HL-60 (cell line): ENCODE measurements at regions not wholly inside any gene's neighbourhood (a gene's known extent, or its start where the extent isn't known, plus 50 kb on each side); places are given as distances from the start of the nearest gene placed in this dataset.

ENCODE experiments used
- DNase-seq, 2 experiments: peaks; one replicate each; pipeline ENCODE4 v3.0.0-alpha.2; 2010 to 2020; ENCODE audit warnings: low read depth in 1 of 2, low spot score in 1 of 2
- H3K27ac ChIP-seq: fragments of 250-450 bp; sonication (Bioruptor Pico); replicated peaks from 2 replicates; pipeline ENCODE4 v1.5.1; 2020; ENCODE audit warnings: mild to moderate bottlenecking, moderate library complexity
- H3K27me3 ChIP-seq: fragments of 250-450 bp; sonication (Bioruptor Pico); 2 replicates; pipeline ENCODE4 v1.5.1; 2021; ENCODE audit warnings: mild to moderate bottlenecking, moderate library complexity; ENCODE audit not compliant: insufficient read depth, poor library complexity, severe bottlenecking
- H3K4me3 ChIP-seq: replicated peaks from 2 replicates; pipeline ENCODE4 v1.5.1; 2011; ENCODE audit warnings: mild to moderate bottlenecking, control low read depth, low read length; ENCODE audit not compliant: insufficient read depth
- CTCF ChIP-seq: IDR thresholded peaks from one replicate; pipeline ENCODE4 v1.5.1; 2011; ENCODE audit warnings: low read length, control low read depth, inconsistent platforms; ENCODE audit not compliant: insufficient read depth
- GABPA ChIP-seq: IDR thresholded peaks from 2 replicates; pipeline ENCODE4 v1.6.1; 2012; ENCODE audit warnings: low read depth
- POLR2AphosphoS5 ChIP-seq: IDR thresholded peaks from 2 replicates; pipeline ENCODE4 v1.6.1; 2012; ENCODE audit warnings: low read depth
- SPI1 ChIP-seq: IDR thresholded peaks from 2 replicates; pipeline ENCODE4 v1.6.1; 2012; ENCODE audit warnings: low read depth, mild to moderate bottlenecking, borderline replicate concordance
- TF ChIP-seq, protein P1 (sequence below): IDR thresholded peaks from 2 replicates; pipeline ENCODE4 v1.6.1; 2012; ENCODE audit warnings: low read depth; ENCODE audit not compliant: insufficient replicate concordance

DNA sequence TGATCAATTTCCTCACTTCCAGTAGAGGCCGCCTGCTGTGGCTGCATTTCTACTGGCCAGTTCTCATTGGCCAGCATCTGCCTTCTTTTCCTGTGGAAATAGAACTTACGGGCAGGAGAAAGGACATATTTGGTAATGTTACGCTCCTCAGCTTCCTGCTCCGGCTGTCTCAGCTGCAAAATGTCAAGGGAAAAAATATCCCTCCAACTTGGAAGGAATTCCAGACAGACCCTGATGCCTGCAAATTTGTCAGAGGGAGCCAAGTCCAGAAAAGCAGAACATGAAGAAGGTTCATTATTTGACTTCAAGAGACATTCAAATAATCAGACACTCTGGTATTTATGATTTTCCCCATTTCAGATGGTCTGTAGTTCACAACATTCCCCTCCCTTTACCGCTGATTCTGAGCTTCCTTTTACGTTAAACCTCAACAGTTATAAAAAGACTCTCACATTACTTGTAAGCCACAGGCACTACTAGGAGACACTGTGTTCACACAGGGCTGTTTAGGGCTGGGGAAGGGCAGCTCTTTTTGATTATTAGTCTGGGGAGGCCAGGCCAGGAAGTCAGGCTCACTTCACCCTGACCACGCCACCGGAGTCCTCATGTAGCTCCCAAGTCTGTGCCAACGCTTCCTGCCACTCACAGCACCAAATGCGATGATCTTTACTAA lies 179.6 kb upstream of the CCN2 start:
- H3K4me3 ChIP-seq = no peak overlapping the region
- peaks cover 7% of the 10 kb centered on the region for H3K27me3 ChIP-seq
- TF ChIP-seq CTCF = no peak
- no peak for TF ChIP-seq POLR2AphosphoS5
- TF ChIP-seq, protein P1, sequence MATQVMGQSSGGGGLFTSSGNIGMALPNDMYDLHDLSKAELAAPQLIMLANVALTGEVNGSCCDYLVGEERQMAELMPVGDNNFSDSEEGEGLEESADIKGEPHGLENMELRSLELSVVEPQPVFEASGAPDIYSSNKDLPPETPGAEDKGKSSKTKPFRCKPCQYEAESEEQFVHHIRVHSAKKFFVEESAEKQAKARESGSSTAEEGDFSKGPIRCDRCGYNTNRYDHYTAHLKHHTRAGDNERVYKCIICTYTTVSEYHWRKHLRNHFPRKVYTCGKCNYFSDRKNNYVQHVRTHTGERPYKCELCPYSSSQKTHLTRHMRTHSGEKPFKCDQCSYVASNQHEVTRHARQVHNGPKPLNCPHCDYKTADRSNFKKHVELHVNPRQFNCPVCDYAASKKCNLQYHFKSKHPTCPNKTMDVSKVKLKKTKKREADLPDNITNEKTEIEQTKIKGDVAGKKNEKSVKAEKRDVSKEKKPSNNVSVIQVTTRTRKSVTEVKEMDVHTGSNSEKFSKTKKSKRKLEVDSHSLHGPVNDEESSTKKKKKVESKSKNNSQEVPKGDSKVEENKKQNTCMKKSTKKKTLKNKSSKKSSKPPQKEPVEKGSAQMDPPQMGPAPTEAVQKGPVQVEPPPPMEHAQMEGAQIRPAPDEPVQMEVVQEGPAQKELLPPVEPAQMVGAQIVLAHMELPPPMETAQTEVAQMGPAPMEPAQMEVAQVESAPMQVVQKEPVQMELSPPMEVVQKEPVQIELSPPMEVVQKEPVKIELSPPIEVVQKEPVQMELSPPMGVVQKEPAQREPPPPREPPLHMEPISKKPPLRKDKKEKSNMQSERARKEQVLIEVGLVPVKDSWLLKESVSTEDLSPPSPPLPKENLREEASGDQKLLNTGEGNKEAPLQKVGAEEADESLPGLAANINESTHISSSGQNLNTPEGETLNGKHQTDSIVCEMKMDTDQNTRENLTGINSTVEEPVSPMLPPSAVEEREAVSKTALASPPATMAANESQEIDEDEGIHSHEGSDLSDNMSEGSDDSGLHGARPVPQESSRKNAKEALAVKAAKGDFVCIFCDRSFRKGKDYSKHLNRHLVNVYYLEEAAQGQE = no peak
- no peak for TF ChIP-seq GABPA
- no peak for TF ChIP-seq SPI1
- DNase-seq = no peak
- no peak overlapping the region for H3K27ac ChIP-seq

- DNase-seq = no peak
- H3K27me3 ChIP-seq = peaks cover 7% of the 10 kb centered on the region
- TF ChIP-seq, protein P1 = no peak
- TF ChIP-seq SPI1 (no peak), CTCF (no peak), POLR2AphosphoS5 (no peak), GABPA (no peak)
- H3K4me3 ChIP-seq = no peak overlapping the region
- H3K27ac ChIP-seq = no peak overlapping the region
These were observed 177.3 kb upstream of the CCN2 start for GRCh38 chr6:132128424-132128823.

- no peak overlapping the region for H3K27ac ChIP-seq
- TF ChIP-seq, protein P1 = no peak
- no peak for TF ChIP-seq SPI1
- no peak for TF ChIP-seq POLR2AphosphoS5
- no peak for TF ChIP-seq GABPA
- H3K27me3 ChIP-seq = peaks cover 3% of the 10 kb centered on the region
- no peak overlapping the region for H3K4me3 ChIP-seq
- DNase-seq = no peak
These were observed 175.0 kb upstream of the CCN2 start for GRCh38 chr6:132126150-132126549.
